SK-N-SH treated with all-trans-retinoic acid at 6 μM for 48 hours (cell line): ENCODE measurements at regions not wholly inside any gene's neighbourhood (a gene's known extent, or its start where the extent isn't known, plus 50 kb on each side); places are given as distances from the start of the nearest gene placed in this dataset.

Experiments
- ARNTL ChIP-seq: fragments of 450-650 bp; formaldehyde crosslinking; IDR thresholded peaks from 2 replicates; pipeline ENCODE4 v1.5.0; 2020; ENCODE audit warnings: low read depth, mild to moderate bottlenecking, moderate library complexity, borderline replicate concordance
- BACH2 ChIP-seq: fragments of 250-450 bp; sonication (Bioruptor Pico); IDR thresholded peaks from 2 replicates; pipeline ENCODE4 v1.9.0; 2021; ENCODE audit warnings: mild to moderate bottlenecking, borderline replicate concordance
- CSDC2 ChIP-seq: fragments of 250-450 bp; sonication (Bioruptor Pico); IDR thresholded peaks from 2 replicates; pipeline ENCODE4 v1.5.0; 2020; ENCODE audit warnings: mild to moderate bottlenecking, moderate library complexity
- CSRNP3 ChIP-seq: fragments of 250-450 bp; sonication (Bioruptor Pico); IDR thresholded peaks from 2 replicates; pipeline ENCODE4 v1.5.1; 2021; ENCODE audit warnings: mild to moderate bottlenecking, moderate library complexity
- PATZ1 ChIP-seq: fragments of 250-450 bp; sonication (Bioruptor Pico); IDR thresholded peaks from 2 replicates; pipeline ENCODE4 v1.8.0; 2020; ENCODE audit warnings: mild to moderate bottlenecking, moderate library complexity, borderline replicate concordance
- POU6F1 ChIP-seq: fragments of 250-450 bp; sonication (Bioruptor Pico); IDR thresholded peaks from 2 replicates; pipeline ENCODE4 v1.8.0; 2021; ENCODE audit warnings: low read depth, mild to moderate bottlenecking, moderate library complexity, borderline replicate concordance
- RARB ChIP-seq: fragments of 250-450 bp; sonication (Bioruptor Pico); IDR thresholded peaks from 2 replicates; pipeline ENCODE4 v1.8.0; 2021; ENCODE audit warnings: mild to moderate bottlenecking, moderate library complexity
- SNAI2 ChIP-seq: fragments of 250-450 bp; sonication (Bioruptor Pico); IDR thresholded peaks from 2 replicates; pipeline ENCODE4 v1.5.0; 2020; ENCODE audit warnings: mild to moderate bottlenecking, moderate library complexity
- TCF4 ChIP-seq: fragments of 250-450 bp; sonication (Bioruptor Pico); IDR thresholded peaks from 2 replicates; pipeline ENCODE4 v1.8.0; 2021; ENCODE audit warnings: mild to moderate bottlenecking, moderate library complexity, borderline replicate concordance
- TOX ChIP-seq: fragments of 250-450 bp; sonication (Bioruptor Pico); IDR thresholded peaks from 2 replicates; pipeline ENCODE4 v1.8.0; 2021; ENCODE audit warnings: mild to moderate bottlenecking, moderate library complexity, borderline replicate concordance
- ZFP3 ChIP-seq: fragments of 250-450 bp; sonication (Bioruptor Pico); IDR thresholded peaks from 2 replicates; pipeline ENCODE4 v1.5.0; 2020; ENCODE audit warnings: mild to moderate bottlenecking, moderate library complexity
- ZNF70 ChIP-seq: fragments of 450-650 bp; formaldehyde crosslinking; IDR thresholded peaks from 2 replicates; pipeline ENCODE4 v1.5.0; 2020; ENCODE audit warnings: mild to moderate bottlenecking, moderate library complexity
- ZNF8 ChIP-seq: fragments of 450-650 bp; formaldehyde crosslinking; IDR thresholded peaks from 2 replicates; pipeline ENCODE4 v1.5.0; 2020; ENCODE audit warnings: mild to moderate bottlenecking, moderate library complexity

GRCh38 chr20:20821484-20822260, 109.2 kb upstream of the RALGAPA2 start:
- TF ChIP-seq ZNF70 (CRISPR knock-in tag) (no peak), TOX (CRISPR knock-in tag) (no peak), BACH2 (no peak), CSDC2 (CRISPR knock-in tag) (no peak), TCF4 (no peak), ZFP3 (no peak), ZNF8 (CRISPR knock-in tag) (no peak), CSRNP3 (CRISPR knock-in tag) (no peak), SNAI2 (CRISPR knock-in tag) (no peak), PATZ1 (CRISPR knock-in tag) (no peak), ARNTL (no peak), RARB (no peak), POU6F1 (CRISPR knock-in tag) (no peak)
